HUES6 (cell line): ENCODE measurements at regions not wholly inside any gene's neighbourhood (a gene's known extent, or its start where the extent isn't known, plus 50 kb on each side); places are given as distances from the start of the nearest gene placed in this dataset.

ENCODE experiments used
- H3K27ac ChIP-seq: 2 replicates; pipeline ENCODE4 v1.7.0; 2013; ENCODE audit warnings: low read depth, mild to moderate bottlenecking, low read length, inconsistent platforms
- H3K27me3 ChIP-seq: 2 replicates; pipeline ENCODE4 v1.6.1; 2013; ENCODE audit warnings: low read length; ENCODE audit not compliant: control insufficient read depth, insufficient read depth
- H3K36me3 ChIP-seq: 2 replicates; pipeline ENCODE4 v1.6.1; 2013; ENCODE audit warnings: low read length; ENCODE audit not compliant: control insufficient read depth, insufficient read depth
- H3K4me1 ChIP-seq: 2 replicates; pipeline ENCODE4 v1.6.1; 2013; ENCODE audit warnings: low read length; ENCODE audit not compliant: control insufficient read depth, insufficient read depth
- H3K4me3 ChIP-seq: 2 replicates; pipeline ENCODE4 v1.5.1; 2013; ENCODE audit warnings: low read depth, low read length
- H3K9ac ChIP-seq: one replicate; pipeline ENCODE4 v1.6.1; 2013; ENCODE audit warnings: mild to moderate bottlenecking, low read length
- H3K9me3 ChIP-seq: 2 replicates; pipeline ENCODE4 v1.6.1; 2013; ENCODE audit warnings: low read depth, low read length; ENCODE audit not compliant: control insufficient read depth, insufficient read depth

DNA sequence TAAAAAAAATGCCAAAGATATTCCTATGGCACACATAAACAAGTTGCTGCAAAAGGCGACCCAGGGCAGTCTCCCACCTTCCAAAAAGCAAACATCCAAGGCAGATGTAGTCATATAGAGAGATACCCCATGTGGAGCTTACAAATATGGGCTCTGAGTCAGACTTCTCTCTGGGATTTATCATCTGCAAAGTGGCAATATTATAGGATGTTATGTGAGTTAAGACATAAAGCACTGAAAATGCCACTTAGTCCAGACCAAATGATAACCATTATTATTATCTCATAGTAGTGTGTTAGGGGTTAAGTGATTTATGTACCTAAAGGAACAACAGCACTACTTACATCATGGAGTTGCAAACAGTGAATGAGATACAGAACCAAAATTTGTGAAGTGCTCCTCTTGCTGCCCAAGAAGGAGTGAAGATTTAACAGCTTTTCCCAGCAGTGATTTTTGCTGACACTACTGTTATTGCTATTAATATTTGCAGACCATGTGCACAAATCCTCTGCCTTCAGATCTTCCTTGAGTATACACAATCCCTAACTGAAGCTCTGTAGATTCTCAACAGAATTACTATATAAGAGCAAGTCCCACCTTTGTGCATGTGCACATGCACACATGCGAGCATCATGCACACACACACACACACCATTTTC lies 560.0 kb upstream of the SALL1 start:
- Histone ChIP-seq H3K4me1 (peaks cover 7% of the 10 kb centered on the region), H3K4me3 (no peak overlapping the region), H3K27ac (no peak overlapping the region), H3K36me3 (no peaks in the 10 kb centered on the region), H3K27me3 (no peaks in the 10 kb centered on the region), H3K9me3 (peaks cover 9% of the 10 kb centered on the region; the same call in 1 of the 2 replicates), H3K9ac (no peak overlapping the region)

- Histone ChIP-seq H3K9ac (no peak overlapping the region), H3K36me3 (no peaks in the 10 kb centered on the region), H3K27me3 (no peaks in the 10 kb centered on the region), H3K9me3 (peaks cover 14% of the 10 kb centered on the region; the same call in 1 of the 2 replicates), H3K4me1 (peaks cover 7% of the 10 kb centered on the region), H3K4me3 (no peak overlapping the region), H3K27ac (no peak overlapping the region)
Measured at GRCh38 chr16:51710186-51710585, 559.1 kb upstream of the SALL1 start.

DNA sequence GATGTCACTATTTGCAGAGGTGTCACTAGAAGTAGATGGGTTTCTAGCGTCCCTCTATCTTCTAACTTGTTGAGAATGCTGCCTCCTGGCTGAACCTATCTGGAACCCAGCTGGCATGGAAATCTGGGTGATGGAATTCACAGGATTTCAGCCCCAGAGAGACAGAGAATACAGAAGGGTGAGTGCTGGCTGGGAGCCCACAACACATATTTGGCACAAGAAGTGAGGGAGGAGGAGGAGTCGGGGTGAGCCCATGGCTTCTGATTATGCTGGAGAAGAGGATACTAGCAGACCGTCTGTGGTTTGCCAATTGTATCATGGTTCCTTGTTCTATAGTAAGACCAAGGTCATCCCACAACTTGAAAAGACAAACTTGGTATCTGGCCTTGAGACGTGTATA lies 557.8 kb upstream of the SALL1 start:
- Histone ChIP-seq H3K36me3 (no peaks in the 10 kb centered on the region), H3K27ac (no peak overlapping the region), H3K4me3 (no peak overlapping the region), H3K9ac (no peak overlapping the region), H3K27me3 (no peaks in the 10 kb centered on the region), H3K4me1 (peaks cover 7% of the 10 kb centered on the region), H3K9me3 (peaks cover 14% of the 10 kb centered on the region; the same call in 1 of the 2 replicates)

DNA sequence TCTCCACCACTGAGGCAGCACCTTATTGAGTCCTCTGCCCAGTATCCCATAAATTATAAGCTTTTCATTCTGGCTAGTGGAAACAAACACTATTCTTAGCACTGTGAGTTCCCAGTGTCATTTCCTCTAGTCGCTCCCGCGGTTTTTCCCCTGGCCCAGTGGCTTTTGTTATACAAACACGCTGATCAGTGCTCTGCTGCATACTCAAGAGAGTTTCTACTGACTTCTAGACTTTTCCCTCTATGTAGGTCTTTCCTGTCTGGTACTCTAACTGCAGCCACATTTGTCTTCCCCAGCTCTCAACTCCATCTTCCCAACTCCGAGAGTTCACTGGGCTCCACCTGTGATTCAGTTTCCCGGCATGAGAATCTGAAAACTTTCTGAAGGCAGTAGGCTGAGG lies 556.6 kb upstream of the SALL1 start:
- Histone ChIP-seq H3K27ac (no peak overlapping the region), H3K4me3 (no peak overlapping the region), H3K36me3 (no peaks in the 10 kb centered on the region), H3K4me1 (peaks cover 7% of the 10 kb centered on the region), H3K9ac (no peak overlapping the region), H3K9me3 (peaks cover 14% of the 10 kb centered on the region; the same call in 1 of the 2 replicates), H3K27me3 (no peaks in the 10 kb centered on the region)

DNA sequence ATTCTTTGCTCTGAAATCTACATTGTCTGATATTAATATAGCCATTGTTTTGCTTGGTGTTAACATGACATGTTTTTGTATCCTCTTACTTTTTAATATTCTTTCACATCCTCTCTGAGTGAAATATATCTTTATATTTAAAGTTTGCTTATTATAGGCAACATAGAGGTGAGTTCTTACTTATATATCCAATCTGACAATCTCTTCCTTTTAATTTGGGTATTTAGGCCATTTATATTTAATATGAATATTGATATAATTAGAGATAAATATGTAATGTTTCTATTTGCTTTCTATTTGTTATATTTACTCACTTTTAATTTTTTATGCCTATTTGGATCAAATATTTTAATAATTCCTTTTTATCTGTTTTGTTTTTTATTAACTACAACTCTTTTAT lies 554.1 kb upstream of the SALL1 start:
- Histone ChIP-seq H3K4me1 (peaks cover 7% of the 10 kb centered on the region), H3K9ac (no peak overlapping the region), H3K9me3 (peaks cover 14% of the 10 kb centered on the region; the same call in 1 of the 2 replicates), H3K27me3 (no peaks in the 10 kb centered on the region), H3K36me3 (no peaks in the 10 kb centered on the region), H3K4me3 (no peak overlapping the region), H3K27ac (no peak overlapping the region)

DNA sequence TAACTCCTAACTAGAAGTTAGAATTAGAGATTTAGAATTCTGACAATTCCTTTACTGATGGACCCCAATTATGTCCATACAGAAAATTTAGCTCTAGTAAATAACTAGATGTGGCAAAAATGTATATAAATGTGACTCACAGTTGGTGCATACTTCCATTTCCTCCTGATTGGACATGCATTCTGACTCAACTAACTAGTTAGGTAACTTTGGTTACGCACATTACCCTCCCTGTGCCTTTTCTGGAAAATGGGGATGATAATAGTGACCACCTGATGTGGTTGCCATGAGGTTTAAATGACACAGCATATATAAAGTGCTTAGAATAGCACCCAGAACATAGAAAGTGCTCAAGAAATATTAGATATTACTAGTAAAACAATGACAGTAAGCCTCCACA lies 550.0 kb upstream of the SALL1 start:
- no peaks in the 10 kb centered on the region for H3K36me3 ChIP-seq
- no peaks in the 10 kb centered on the region for H3K27me3 ChIP-seq
- H3K27ac ChIP-seq = no peak overlapping the region
- H3K9me3 ChIP-seq = peaks cover 7% of the 10 kb centered on the region; the same call in 1 of the 2 replicates
- H3K4me3 ChIP-seq = no peak overlapping the region
- H3K4me1 ChIP-seq = no peaks in the 10 kb centered on the region
- H3K9ac ChIP-seq = no peak overlapping the region

- Histone ChIP-seq H3K27ac (no peak overlapping the region), H3K4me3 (no peak overlapping the region), H3K36me3 (no peaks in the 10 kb centered on the region), H3K9me3 (peaks cover 2% of the 10 kb centered on the region; the same call in 1 of the 2 replicates), H3K4me1 (no peaks in the 10 kb centered on the region), H3K27me3 (no peaks in the 10 kb centered on the region), H3K9ac (no peak overlapping the region)
Measured at GRCh38 chr16:51699686-51700396, 548.8 kb upstream of the SALL1 start.

DNA sequence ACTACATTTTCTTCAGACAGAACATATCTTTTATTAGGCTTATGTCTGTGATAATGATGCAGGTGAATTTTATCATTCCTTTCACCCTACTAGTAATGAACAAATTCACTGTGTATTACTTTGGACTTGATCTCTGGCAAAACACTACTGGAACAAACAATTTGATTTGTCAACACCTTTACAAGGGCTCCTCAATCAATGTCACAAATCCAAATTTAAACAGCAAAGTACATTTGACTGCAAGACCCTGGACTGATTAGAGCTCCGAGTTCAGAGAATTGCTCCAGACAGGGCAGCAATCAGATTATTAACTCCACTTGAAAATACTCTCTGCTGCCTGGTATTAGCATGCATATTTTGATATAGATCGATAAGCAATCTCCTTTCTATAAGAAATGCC lies 547.6 kb upstream of the SALL1 start:
- no peak overlapping the region for H3K27ac ChIP-seq
- no peaks in the 10 kb centered on the region for H3K36me3 ChIP-seq
- H3K4me3 ChIP-seq = no peak overlapping the region
- no peak overlapping the region for H3K9ac ChIP-seq
- peaks cover 7% of the 10 kb centered on the region; the same call in 1 of the 2 replicates for H3K9me3 ChIP-seq
- no peaks in the 10 kb centered on the region for H3K27me3 ChIP-seq
- H3K4me1 ChIP-seq = no peaks in the 10 kb centered on the region

- peaks cover 11% of the 10 kb centered on the region; the same call in 1 of the 2 replicates for H3K9me3 ChIP-seq
- H3K36me3 ChIP-seq = no peaks in the 10 kb centered on the region
- H3K4me1 ChIP-seq = no peaks in the 10 kb centered on the region
- H3K4me3 ChIP-seq = no peak overlapping the region
- H3K9ac ChIP-seq = no peak overlapping the region
- no peak overlapping the region for H3K27ac ChIP-seq
- H3K27me3 ChIP-seq = no peaks in the 10 kb centered on the region
Measured at GRCh38 chr16:51697454-51697853, 546.4 kb upstream of the SALL1 start.

- no peaks in the 10 kb centered on the region for H3K36me3 ChIP-seq
Measured at GRCh38 chr16:51696376-51696775, 545.3 kb upstream of the SALL1 start.

DNA sequence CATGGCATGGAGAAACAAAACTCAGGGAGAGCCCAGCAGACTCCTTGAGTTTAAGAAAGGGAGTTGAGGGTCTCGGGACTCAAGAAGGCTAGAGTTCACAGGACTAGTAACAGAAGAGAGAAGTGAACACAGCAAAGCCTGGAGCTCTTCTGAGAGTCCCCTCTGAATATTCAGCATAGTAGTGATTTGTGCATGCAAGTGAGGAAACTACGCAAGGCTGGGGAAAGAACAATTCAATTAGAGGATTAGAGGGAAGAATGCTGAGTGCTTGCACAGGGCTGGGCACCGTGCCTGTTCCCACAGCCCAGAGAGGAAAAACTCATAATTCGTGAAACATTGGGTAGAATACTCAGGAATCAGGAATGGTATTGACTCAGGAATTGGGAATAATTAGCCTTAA lies 540.0 kb upstream of the SALL1 start:
- Histone ChIP-seq H3K4me1 (no peaks in the 10 kb centered on the region), H3K27me3 (no peaks in the 10 kb centered on the region), H3K9ac (no peak overlapping the region), H3K36me3 (no peaks in the 10 kb centered on the region), H3K9me3 (peaks cover 24% of the 10 kb centered on the region), H3K4me3 (no peak overlapping the region), H3K27ac (no peak overlapping the region)

More at GRCh38 chr16:51696376-51696775, 545.3 kb upstream of the SALL1 start:
- H3K4me3 ChIP-seq = no peak overlapping the region
- H3K9me3 ChIP-seq = peaks cover 14% of the 10 kb centered on the region
- no peaks in the 10 kb centered on the region for H3K4me1 ChIP-seq
- no peak overlapping the region for H3K27ac ChIP-seq
- H3K27me3 ChIP-seq = no peaks in the 10 kb centered on the region
- H3K9ac ChIP-seq = no peak overlapping the region
